Stimulated activated CD8-positive, alpha-beta memory T cell treated with anti-CD3 and anti-CD28 coated beads, Interleukin-7, amount 100 ng/mL, for 4 hours (primary cell): ENCODE measurements at regions not wholly inside any gene's neighbourhood (a gene's known extent, or its start where the extent isn't known, plus 50 kb on each side); places are given as distances from the start of the nearest gene placed in this dataset.
"Not testable (repeated sequence)": the region's sequence is repeated elsewhere in the genome, so short reads cannot be mapped to it uniquely, and the experiment has no call there.

ENCODE experiments used
- DNase-seq, 2 donors: peaks; one replicate each; pipeline ENCODE4 v3.0.0-alpha.2; 2020; ENCODE audit warnings: low read depth in 2 of 2

DNA sequence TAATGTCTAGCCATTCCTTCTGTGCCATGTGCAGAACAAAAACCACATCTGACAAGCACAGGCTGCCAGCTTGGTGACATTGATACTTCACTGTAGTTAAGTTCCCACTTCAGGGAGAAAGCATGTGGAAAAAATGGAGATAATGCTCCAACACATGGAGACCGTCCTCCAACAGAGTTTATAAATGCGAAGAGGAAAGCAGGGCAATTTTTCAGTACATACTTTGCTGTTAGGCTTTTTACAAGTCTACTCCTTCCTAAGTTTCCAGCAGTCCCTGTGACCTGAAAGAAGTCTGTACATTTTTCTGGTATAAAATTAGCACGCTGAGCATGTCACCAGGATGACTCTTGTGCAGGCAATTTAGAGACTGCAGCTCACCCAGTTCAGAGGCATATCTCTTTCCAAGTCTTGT lies 766.9 kb upstream of the IGFBP7 start:
- no peak for DNase-seq

DNA sequence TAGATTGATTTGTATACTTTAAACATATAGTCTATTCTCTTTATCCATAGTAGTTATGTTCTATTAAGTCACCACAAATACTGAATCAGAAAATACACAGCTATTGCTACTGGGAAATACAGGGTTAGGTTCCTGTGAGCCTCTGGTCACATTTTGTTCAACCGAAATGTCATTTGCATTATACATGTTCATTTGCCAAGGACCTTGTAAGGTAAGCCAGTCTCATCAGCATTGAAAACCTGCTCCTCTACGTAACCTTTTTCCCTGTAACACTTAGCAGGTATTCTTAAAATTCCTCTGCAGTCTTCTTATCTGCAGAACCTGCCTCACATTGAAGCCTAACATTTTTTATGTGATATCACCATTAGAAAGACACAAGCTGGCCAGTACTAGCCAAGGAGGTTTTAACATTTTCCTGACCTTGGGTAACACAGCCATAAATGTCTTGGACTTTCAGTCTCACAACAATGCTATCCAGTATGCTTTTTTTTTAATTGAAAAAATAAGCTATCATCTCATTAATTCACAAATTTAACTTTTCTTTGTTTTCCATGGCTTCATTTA lies 765.7 kb upstream of the IGFBP7 start:
- DNase-seq, result no peak

DNA sequence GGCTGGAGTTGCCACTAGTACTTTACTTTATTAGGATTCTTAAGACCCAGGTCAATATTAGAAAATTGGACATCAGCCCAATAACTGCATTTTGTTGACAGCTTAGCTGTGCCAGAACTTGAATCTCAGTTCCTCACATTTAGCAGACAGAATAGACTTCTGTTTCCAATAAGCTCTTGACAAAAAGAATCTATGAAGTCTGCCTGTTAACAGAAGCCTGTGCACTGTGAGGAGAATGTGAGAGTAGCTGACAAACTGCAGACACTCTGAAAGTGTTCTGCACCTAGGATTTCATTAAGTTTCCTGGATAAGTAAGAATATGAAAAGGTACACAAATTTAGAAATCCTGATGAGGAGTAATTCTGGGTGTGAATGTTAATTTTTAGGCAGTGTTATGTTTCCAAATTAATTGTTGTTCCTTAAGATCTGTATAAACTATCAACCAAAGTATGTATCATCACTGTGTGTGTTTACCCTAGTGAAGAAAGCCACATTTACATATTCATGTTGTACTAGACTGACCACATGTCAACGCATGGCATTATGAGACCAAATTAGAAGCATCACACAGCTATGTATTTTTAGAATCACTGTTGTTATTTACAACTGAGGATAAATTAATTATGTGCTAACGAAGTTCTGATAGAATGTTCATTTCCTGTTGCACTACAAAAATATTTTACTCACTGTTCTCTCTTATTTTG lies 756.4 kb upstream of the IGFBP7 start:
- DNase-seq, result no peak

DNA sequence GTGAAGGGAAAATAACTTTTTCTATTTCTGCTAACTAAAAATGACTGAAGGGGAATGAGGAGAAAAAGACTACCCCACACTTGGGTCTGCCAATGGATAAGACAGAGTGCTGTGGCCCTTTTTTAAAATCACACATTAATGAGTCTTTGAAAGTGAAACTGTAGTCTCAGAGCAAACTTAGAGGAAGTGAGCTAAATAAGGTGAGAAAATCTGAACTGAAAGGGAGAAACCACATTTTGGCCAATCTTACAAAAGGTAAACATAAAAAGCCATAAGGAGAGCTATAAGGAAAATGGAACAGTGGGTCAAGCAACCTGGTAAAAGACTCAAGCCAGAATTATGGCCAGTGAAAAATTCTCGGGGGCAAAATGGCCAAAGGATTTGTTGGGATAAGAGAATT lies 755.1 kb upstream of the IGFBP7 start:
- no peak for DNase-seq

DNA sequence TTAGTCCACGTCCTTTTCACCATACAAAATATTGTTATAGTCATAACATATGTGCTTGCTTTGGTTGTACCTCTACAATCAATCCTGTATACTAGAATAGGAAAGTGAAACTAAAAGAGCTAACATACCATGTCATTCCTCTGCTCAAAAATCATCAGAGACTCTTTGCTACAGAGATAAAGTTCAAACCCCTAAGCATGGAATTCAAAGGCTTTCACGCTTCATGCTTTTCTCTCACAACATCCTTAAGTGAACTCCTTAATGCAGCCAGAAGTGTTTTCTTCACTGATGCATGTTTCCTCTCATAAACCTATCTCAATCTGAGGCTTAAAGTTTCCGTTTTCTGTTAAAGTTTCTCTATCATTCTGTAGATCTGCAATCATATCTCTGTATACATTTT lies 744.6 kb upstream of the IGFBP7 start:
- DNase-seq, result no peak

DNA sequence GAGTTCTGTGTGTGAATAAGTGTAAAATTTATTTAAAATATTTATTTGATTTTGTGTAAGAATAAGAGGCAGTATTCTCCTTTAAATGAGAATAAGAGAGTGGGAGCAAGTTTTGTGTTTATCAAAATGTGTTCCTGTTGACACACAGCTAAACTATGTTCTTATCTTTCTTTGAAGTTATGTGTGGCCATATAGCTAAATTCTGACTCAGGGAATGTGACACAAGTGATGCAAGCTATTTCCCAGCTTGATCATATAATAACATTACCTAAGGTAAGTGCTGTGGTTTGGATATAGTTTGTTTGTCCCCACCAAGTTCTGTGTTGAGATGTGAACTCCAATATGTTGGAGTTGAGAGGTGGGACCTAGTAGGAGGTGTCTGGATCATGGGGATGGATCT lies 740.0 kb upstream of the IGFBP7 start:
- no peak for DNase-seq

DNA sequence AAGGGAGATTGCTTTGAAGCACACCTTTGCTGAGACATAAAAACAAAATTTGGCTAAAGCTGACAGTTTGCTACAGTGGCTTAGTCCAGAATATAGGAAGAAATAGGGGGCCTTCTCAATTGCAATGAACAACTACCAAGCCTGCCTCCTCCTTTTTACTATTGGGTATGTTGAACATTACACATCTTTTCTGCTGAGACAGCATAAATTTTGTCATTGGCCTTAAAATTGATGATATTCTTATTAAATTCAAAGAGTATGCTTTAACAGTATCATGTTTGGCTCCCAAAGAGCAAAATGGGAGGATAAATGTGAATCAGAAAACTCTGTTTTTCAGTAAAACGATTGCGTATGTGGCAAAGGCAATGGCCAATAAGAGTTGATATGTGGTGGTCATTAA lies 721.9 kb upstream of the IGFBP7 start:
- no peak for DNase-seq

DNA sequence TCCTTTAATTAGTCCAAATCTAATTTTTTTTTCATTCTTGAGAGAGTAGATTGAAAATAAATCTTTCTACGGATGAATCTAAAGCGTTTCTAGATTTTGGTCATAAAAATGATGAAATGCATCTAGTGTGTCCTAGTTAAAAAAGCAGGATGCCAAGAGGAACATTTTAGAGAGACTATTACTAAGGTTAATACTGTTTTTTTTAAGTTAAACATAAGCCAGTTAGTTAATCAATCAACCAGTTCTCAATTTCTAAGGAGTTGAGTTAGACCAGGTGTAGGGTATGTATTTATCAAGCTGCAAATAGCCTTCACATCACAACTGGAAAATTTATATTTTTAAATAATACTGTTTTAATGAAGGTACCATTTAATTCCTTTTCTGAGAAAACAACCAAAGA lies 679.5 kb upstream of the IGFBP7 start:
- DNase-seq, result no peak

DNA sequence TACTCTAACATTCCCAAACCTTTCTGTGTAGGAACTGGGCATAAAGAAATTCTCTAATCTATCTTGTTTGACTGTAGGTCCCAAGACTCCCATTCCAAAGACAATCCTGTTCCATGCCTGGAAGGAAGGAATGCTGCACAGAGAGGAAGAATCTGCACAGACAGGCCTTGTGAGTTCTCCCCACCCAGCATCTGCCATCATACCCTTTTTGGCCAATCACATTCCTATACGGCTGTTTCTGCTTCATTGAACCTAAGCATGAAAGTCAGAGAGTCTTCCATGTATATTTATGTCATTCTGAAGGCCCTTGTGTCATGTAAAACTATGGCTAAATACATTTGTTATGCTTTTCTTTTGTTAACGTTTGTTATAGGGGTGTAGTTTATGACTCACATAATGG lies 667.7 kb upstream of the IGFBP7 start:
- DNase-seq, result no peak

DNA sequence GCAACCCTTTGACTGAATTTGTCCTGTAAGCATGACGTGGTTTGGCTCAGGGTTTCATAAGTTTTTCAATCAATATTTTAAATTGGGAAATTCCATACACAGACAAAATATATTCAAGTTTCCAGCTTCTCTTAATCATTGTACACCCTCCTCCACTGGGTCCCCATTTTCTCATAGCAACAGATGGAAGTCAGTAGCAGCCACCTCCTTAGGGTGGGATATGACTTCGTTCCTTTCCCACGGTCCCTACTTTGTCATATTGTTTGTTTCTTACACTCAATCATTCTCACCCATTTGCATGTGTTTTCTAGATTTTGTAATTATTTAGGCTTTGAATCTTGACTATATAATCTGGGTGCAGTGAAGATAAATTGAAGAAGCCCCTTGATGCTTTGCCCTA lies 664.5 kb upstream of the IGFBP7 start:
- no peak for DNase-seq

DNA sequence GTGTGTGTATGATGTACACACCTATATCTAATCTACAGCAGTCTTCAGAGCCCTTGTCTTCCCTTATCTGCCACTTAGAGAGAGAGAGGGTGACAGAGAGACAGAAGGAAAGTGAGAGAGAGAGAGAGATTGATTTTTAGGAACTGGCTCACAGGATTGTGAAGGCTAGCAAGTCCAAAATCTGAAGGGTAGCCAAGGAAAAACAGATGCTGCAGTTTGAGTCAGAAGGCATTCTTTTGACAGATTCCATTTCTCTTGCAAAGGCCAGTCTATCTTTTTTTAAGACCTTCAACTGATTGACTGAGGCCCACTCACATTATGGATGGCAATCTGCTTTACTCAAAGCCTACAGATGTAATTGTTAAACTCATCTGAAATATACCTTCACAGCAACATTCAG lies 664.0 kb upstream of the IGFBP7 start:
- DNase-seq, result no peak

DNA sequence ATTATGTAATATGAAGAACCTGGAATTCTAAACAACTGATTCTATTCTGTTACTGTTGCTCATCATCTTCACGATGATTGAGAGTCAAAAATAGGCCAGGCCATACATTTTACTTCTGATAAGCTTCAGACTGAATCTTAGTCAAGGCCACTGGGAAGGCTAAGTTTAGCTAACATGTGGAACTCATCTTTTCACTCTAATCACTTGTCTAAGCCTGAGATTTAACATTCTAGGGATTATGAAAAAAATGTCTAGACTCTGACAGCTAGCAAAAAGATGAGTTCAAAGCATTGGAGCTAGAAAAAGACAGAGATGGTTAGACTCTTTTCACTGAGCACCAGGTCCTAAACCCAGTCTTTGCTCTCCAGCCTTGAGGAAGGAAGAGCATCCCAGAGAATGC lies 656.2 kb upstream of the IGFBP7 start:
- DNase-seq, result no peak

DNA sequence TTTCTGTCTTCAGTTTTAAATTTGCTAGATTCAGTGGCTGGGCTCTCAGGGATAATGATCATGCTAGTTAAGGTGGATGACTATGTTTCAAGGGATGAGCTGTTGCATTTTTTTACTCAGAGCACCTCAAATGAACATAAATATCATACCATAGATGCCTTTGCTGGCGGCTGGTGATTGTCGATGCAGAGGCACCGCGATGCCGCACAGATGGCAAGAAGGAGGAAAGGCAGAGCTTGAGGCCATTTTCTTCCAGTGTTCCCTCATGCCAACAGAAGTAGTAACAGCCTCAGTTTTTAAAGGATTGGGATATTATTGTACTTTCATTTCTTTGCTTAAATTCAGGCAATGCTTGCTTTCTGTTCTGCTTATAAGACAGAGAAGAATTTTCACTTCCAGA lies 654.7 kb upstream of the IGFBP7 start:
- DNase-seq, result no peak

DNA sequence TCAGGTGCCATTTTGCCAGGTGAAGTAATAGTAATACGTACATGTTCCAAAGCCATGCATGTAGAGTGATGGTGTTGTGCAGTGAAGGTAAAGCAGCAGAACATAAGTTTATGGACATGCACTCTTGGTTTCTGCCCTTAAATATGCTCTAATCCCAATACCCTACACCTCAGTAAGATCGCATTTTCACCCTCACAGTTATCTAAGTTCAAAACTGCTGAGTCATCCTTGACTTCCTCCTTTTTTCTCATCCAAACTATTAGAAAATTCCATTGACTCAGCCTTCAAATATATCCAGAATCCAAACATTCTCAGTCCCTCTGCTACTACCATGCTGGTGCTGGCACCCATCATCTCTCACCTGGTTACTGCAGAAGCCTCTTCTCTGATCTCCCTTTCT lies 652.9 kb upstream of the IGFBP7 start:
- no peak for DNase-seq

DNA sequence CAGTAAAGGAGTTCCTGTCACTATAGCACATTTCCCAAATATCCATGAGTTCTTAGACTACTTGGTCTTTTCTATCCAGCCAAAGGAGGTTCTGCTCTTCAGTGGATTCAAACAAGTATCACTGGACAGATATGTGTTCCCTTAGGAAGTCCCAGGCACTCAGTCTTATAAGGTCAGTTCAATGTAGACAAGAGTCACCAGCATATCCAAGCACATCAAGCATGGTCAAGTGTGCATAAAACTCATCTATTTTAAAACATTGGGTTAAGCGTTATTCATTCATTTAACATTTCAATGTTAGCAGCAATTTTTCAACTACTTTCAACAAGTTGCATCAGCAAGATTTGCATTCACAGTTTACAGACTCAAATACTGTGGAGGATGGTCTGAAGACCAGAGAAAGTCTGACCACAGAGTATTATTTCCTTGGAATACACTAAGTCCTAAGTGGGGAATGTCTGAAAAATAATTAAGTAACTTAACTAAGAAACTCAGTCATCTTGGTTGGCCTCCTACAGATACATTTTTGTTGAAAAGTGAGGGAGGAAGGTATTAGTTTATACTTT lies 630.5 kb upstream of the IGFBP7 start:
- DNase-seq, result no peak

DNA sequence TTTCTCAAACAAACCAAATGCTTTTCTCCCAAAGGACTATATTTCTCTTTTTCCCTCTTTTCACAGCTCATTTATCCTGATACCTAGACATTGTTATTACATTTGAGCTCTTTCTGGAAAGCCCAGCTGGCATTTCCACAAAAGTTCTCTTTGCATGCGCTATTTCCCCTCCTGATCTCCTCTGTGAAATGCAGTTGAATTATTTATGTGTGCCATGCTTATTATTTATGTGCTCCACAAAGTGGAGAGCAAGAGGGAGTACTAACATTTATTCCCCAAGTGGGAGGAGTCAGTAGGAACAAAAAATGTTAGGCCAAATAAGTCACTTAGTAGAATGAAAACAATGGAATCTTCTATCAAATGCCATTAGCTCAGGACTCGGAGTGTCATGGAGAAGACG lies 626.6 kb upstream of the IGFBP7 start:
- DNase-seq, result no peak

DNA sequence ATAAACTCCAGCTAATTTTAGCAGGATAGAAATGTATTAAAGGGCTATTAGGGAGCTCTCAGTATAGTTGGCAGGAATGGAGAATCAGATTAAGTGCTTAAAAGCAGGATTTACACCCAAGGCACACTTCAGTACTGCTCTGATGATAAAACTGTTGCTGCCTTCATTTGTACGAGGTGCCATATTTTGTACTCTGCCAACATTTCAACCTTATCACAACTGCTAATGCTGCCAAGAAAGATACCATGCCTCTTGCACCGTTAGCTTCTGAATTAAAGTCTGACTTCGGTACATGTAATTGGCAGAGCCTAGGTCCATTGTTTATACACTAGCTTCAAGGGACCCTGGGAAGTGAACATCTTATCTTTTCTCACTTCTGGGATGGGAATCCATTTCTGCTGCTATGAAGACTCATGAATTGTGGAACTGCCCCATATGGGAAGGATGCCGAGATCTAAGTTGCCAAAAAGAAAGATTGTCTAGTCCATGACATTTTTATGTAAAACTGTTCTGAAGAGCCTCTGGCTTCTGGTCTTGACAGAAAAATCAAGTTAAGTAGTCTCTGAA lies 624.0 kb upstream of the IGFBP7 start:
- no peak for DNase-seq

DNA sequence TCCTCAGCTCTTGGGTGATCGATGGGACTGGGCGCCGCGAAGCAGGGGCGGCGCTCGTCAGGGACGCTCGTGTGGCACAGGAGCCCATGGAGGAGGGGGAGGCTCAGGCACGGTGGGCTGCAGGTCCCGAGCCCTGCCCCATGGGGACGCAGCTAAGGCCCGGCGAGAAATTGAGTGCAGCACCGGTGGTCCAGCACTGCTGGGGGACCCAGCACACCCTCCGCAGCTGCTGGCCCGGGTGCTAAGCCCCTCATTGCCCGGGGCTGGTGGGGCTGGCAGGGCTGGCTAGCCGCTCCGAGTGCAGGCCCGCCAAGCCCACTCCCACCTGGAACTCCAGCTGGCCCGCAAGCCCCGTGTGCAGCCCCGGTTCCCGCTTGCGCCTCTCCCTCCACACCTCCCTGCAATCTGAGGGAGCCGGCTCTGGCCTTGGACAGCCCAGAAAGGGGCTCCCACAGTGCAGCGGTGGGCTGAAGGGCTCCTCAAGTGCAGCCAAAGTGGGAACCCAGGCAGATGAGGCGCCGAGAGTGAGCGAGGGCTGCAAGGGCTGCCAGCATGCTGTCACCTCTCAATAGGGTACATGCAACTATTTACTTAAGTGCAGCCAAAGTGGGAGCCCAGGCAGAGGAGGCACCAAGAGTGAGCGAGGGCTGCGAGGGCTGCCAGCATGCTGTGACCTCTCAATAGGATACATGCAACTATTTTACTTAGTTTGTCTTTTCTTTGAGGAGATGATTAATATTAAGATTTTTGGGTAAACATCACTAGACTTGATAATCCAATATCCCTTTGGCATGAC lies 619.8 kb upstream of the IGFBP7 start:
- DNase-seq, result not testable (repeated sequence)

DNA sequence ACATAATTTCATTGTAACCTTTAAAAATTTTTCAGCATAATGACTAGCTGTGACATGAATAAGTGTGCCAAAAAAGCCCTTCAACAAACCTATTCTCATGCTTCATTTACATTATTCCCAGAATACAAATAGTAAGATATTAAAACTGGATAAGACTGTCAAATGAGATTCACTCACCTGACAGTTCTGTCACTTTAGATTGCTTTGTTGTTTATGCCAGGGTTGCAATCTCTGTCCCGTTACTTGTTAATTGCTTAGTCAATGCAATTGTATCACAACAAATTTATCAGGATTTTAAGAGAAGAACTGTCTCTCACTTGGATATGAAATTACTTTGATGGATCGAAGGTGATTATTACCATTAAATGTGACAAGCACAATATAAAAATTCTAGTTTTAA lies 616.0 kb upstream of the IGFBP7 start:
- no peak for DNase-seq

DNA sequence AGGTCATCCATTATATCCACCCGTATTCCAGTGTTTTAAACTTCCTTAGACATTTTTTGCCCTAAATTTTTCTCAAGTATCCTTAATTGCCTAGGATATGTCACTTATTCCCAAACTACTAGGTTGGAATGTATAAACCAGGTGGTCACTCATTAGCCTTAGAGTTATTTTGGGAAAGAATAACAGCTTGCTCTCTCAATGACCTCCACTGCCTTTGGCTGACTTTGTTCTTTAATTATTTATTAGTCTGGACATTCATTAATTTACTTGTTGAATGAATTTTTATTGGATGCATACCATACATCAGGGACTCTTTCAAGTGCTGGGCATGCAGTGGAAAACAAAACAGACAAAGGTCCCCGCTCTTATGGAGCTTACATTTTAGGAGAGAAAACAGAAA lies 609.3 kb upstream of the IGFBP7 start:
- no peak for DNase-seq

DNA sequence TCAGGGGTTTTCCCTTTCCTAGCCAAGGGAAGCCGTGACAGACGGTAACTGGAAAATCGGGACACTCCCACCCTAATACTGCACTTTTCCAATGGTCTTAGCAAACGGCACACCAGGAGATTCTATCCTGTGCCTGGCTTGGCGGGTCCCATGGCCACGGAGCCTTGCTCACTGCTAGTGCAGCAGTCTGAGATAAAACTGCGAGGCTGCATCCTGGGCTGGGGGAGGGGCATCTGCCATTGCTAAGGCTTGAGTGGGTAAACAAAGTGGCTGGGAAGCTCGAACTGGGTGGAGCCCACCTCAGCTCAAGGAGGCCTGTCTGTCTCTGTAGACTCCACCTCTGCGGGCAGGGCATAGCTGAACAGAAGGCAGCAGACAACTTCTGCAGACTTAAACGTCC lies 604.1 kb upstream of the IGFBP7 start:
- not testable (repeated sequence) for DNase-seq

DNA sequence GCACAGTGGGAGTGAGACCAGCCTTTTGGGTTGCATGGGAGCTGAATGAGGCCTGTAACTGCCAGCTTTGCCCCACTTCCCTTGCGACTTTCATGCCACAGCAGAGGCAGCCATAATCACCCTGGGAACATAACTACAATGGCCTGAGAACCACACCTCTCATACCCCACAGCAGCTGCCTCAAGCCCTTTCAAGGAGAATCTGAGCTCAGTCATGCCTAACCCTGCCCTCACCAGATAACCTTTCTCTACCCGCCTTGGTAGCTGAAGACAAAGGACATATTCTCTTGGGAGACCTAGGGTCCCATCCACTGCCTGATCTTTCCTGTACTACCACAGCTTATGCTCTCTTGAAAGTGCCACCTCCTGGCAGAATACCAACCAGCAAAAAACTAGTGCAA lies 599.9 kb upstream of the IGFBP7 start:
- no peak for DNase-seq

DNA sequence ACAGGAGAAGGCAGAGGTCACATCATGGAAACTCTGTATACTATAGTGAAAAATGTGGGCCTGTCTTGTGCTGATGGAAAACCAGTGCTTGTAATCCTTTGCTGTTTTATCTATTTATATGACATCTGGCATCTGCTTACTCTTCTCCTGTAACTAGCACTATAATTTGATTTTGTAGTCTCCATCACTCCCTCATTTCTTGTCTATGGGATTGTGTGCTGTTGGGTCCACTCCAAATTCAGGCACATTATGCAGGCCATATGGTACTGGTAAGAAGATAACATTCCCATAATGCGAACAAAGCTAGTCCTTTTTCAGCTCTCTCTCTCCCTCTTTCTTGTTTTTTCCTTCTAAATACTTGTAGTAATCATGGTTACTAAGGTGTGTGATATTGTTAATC lies 581.2 kb upstream of the IGFBP7 start:
- no peak for DNase-seq
